HG03442 (cell line): ENCODE measurements at regions not wholly inside any gene's neighbourhood (a gene's known extent, or its start where the extent isn't known, plus 50 kb on each side); places are given as distances from the start of the nearest gene placed in this dataset.
A peak's percentile ranks its signal among the peaks of the same experiment; 100 is the strongest.
"Not testable (repeated sequence)": the region's sequence is repeated elsewhere in the genome, so short reads cannot be mapped to it uniquely, and the experiment has no call there.

ENCODE experiments used
- ATAC-seq: cut with Tn5 transposase; IDR thresholded peaks from one replicate; pipeline ENCODE4 v1.9.1; 2021; ENCODE audit warnings: mild to moderate bottlenecking, moderate library complexity; ENCODE audit not compliant: unreplicated experiment

DNA sequence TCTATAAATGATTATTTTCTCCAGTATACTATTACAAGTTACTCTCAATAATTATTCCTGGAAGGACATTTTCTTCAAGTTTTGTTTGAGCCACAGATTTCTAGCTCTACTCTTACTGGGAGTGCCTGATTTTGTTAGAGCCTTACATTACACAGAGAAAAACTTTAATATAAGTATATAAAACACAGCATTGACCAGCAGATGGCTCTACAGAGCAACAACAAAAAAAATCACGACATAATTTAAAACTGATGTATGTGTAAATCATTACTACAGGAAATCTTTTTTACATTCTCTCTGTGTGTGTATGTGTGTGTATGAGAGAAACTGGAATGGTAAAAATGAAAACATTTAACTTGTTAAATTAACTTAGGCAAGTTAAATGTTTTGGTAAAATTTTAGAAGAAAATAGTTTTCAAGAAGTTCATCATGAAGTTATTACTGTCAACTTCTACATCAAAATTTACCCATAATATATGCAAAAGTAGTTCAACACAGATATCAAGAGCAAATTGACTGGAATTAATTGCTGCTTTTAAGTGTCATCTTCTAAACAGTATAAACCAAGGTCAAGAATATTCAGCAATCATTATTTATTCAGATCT is 103.3 kb downstream of the MDH1 start:
- no peak for ATAC-seq

DNA sequence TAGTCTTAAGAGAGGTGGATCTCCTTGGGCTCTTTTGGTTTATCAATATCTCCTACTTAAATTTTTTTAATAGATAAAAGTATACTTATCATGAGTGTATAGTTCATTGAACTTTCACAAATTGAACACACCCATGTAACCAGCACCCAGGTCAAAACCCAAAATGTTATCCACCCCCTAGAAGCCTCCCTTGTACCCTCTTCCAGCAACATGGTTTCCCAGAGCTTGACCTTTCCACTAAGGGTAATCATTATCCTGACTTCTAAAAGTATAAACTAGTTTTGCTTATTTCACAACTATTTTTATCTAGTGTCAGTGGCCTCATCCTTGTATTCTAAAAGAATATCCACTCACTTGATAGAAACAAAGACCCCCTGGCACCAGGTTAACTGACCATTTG is 106.8 kb downstream of the MDH1 start:
- no peak for ATAC-seq

DNA sequence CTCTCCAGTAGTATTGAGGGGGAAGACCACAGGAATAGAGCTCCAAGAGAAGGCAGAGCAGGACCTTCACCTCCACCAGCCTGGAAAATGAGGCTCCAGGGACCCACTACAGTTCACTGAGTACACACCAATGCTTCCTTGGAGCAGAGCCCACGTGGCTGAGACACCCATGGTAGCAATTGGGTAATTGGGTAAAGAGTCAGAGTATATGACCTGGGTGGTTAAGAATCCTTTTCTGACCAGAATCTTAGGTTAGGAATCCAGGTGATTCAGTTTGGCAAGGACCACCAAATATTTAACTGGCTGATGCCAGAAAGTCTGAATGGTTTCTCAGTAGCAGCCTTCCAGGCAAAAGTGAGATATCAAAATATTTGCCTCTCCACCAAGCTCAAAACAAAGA is 107.7 kb downstream of the MDH1 start:
- no peak for ATAC-seq

DNA sequence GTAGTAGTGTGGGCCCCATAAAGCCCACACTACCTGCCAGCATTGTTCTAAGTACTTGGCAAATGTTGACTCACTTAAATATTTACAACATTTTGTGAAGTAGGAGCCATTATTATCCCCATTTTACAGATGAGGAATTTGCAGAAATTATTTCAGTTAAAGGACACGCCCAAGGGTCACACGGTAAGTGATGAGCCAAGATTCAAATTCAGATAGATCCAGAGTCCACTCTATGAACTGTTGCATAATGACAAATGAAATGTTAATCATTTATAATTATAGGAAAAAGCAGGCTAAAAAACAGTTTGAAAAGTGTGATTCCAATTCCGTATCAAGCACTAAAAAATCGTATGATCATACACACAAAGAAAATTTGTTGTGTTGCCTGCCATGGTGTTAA is 108.4 kb downstream of the MDH1 start:
- no peak for ATAC-seq

DNA sequence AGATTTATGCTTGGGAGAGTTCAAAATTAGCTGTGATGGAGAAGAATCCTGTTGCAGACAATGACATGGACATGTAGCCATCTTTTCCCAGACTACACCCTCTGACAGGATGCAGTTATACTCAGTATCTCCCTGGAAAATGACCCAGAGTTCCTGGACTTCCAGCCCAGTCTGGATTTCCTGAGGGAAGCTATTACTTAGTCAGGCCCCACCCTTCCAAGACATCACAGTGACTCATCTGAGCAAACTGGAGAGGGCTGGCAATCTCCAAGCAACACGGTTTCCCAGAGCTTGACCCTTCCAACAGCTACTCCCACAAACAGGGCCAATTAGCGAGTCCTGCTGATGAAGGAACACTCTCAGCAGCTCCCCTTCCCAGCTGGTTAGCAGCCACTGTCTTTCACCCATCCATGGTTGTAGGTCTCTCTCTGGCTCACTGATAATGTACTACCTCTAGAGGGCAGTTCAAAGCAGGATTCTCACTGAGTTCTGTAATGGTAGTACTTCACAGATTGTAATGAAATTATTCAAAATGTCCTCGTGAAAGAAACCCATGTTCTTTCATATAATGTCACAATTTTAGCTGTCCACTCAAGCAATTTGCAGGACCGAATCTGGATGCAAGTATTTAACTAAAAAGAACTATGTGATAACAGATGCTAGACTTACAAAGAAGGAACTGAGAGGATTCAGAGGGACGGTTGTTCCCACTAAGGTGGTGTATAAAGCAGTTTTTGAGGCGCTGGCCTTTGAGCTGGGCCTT is 110.2 kb downstream of the MDH1 start:
- peak; percentile 74 for ATAC-seq

DNA sequence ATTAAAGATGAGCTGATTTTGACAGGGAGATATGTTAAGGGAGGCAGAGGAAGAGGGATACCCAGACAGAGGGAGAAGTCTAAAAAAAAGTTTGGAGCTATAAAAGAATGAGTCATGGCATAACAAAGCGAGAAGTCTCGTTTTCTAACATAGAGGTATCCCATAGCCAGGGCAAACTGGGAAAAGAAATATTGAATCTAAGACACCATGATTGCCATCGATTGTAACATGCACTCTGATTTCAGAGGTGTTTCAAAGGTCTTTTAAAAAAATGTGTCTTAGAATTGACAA is 110.7 kb downstream of the MDH1 start:
- no peak for ATAC-seq

DNA sequence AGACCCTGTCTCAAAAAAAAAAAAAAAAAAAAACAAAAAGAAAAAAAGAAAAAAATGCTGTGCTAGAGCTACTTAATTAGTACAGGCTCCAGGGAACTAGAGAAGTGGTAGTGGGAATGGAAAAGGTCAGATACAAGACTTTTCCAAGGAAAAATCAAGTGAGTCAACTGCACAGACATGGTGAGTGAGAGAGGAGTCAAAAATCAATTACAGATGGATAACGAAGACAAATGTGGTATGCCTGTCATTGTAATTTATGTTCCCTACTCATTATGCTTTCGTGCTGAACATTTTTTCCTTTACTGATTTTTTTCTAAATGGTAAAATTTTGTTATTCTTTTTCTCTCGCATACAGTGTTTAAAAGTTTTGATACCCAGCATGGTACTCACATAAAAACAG is 111.5 kb downstream of the MDH1 start:
- ATAC-seq = no peak

DNA sequence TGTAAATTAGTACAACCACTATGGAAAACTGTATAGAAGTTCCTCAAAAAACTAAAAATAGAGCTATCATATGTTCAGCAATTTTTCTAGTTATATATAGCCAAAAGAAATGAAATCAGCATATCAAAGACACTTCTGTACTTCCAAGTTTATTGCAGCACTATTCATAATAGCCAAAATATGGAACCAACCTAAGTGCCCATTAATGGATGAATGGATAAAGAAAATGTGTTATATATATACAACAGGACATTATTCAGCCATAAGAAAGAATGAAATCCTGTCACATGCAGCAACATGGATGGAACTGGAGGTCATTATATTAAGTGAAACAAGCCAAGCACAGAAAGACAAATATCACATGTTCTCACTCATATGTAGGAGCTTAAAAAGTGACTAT is 112.6 kb downstream of the MDH1 start:
- ATAC-seq = no peak

DNA sequence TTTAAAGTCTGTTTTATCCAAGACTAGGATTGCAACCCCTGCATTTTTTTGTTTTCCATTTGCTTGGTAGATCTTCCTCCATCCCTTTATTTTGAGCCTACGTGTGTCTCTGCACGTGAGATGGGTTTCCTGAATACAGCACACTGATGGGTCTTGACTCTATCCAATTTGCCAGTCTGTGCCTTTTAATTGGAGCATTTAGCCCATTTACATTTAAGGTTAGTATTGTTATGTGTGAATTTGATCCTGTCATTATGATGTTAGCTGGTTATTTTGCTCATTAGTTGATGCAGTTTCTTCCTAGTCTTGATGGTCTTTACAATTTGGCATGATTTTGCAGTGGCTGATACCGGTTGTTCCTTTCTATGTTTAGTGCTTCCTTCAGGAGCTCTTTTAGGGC is 117.3 kb downstream of the MDH1 start:
- not testable (repeated sequence) for ATAC-seq

DNA sequence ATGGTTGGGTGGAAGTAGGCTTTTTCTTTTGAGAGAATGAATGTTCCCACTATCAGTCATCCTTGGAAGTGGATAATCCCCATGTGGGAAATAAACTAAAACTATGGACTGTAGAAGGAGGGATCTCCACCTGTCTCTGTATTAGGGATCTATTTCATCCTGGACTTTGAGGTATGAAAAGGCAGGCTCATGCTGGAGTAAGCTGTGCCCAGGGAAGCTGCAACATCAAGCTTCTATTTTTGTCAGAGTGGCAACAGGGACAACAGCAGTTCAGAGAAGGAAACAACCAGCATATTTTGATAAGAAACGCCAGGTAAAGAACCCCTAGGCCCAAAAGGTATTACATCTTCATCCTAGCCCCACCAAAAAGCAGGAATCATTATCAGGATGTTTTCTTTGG is 122.0 kb downstream of the MDH1 start:
- ATAC-seq = no peak

DNA sequence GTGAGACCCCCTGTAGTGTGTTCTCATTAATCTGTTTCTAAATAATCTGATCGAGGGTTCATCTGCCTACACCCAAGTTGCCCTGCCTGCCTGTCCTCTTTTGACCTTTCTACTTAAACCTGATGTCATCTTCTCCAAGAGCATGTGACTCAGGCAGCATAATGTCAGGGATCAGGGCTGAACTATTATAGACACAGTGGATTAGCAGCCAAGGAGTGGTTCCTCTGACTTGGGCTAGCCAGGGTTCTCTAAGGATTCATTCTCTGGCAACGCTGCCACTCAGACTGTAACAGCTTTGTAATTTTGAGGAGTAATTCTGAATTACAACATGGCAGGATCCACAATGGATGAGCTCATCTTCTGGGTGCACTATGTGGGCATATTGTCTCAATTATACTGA is 124.0 kb downstream of the MDH1 start:
- no peak for ATAC-seq

DNA sequence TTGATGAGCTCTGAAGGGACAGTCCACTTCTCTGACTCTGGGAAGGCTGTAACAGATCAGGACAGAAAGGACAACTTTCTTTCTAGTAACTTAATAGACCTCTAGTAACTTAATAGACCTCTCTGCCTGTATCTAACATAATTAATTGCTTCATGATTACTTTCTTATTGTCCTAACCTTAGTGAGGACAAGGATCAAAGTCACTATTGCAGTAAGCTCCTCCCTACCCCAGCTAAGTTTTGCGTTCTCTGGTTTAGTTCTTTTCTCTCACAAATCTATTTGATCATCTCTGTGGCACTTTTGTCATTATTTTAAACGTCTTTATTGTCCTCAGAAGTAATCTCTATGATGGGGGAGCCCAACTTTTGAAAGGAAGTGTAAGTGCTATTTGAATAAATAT is 125.5 kb upstream of the UGP2 start:
- no peak for ATAC-seq

DNA sequence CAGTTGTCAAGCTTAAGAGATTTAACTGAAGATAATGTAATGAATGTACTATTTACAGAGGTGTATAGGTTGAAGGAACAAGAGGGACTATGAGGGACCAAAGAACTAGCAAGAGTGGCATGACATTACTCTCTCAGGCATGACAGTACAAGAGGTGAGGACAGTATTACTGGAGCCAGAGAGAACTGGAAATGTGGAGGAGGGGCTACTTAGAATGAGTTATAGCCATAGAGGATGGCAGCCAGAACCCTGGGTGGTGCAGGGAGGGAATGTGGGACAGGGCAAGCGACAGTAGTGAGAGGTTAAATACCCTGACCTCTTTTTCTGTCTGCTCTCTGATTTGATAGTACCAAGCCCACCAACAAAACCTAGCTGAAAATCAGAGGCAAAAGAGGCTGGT is 122.6 kb upstream of the UGP2 start:
- no peak for ATAC-seq

DNA sequence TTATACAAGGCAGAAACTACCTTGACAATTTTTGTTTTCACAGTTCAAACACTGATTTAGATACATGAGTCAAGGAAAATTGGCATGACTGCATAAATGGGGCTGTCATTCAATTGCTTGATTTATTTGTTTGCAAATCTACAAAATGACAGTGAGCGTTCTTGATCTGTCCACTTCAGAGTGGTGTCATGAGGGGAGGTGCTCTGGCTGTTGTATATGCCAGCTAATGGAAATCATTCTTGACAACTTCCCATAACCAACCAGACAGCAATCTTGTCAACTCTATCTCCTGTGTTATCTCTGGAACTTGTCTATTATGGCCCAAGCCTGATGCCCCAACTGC is 120.6 kb upstream of the UGP2 start:
- no peak for ATAC-seq

DNA sequence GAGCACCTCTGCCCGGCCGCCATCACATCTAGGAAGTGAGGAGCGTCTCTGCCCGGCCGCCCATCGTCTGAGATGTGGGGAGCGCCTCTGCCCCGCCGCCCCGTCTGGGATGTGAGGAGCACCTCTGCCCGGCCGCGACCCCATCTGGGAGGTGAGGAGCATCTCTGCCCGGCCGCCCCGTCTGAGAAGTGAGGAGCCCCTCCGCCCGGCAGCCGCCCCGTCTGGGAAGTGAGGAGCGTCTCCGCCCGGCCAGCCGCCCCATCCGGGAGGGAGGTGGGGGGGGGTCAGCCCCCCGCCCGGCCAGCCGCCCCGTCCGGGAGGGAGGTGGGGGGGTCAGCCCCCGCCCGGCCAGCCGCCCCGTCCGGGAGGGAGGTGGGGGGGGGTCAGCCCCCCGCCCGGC is 119.4 kb upstream of the UGP2 start:
- ATAC-seq = not testable (repeated sequence)

DNA sequence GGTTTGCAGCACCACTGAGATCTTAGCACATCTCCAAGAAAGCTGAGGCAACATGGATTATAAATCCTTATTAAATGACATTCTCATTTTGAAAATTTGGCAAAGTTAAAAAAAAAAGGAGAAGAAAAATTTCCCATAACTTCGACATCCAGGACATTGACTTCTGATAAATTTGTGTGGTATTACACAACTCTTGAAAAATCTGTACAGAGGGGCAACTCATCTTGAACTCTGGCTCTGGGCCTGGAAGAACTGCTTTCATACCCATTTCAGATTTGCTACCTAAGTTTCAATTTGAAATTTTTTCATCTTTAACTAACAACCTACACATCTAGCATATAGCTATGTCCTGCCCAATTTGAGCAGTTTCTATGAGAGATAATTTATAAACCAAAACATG is 118.0 kb upstream of the UGP2 start:
- no peak for ATAC-seq

DNA sequence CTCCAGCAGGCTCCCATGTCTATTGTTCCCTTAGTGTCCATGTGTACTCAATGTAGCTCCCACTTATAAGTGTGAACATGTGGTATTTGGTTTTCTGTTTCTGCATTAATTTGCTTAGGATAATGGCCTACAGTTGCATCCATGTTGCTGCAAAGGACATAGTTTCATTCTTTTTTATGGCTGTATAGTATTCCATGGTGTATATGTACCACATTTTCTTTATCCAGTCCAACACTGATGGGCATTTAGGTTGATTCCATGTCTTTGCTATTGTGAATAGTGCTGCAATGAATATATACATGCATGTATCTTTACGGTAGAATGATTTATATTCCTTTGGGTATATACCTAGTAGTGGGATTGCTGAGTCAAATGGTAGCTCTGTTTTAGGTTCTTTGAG is 116.5 kb upstream of the UGP2 start:
- not testable (repeated sequence) for ATAC-seq

DNA sequence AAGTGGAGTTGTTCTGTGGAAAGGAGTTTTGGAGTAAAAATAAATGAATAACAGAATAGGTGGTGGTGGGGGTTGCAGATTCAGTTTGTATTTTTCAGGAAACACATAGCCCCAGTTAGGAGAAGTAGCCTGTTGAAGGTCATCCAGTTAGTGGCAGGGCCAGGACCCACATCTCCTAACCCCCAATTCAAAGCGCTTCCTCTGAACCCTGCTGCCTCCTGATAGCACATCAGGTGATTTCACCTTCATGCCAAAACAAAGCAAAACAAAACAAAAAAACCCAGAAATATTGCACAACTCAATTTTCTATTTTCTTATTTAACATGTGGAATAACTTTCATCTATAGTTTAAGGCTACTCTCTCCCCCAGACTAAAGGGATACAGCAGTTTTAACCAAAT is 112.3 kb upstream of the UGP2 start:
- no peak for ATAC-seq

DNA sequence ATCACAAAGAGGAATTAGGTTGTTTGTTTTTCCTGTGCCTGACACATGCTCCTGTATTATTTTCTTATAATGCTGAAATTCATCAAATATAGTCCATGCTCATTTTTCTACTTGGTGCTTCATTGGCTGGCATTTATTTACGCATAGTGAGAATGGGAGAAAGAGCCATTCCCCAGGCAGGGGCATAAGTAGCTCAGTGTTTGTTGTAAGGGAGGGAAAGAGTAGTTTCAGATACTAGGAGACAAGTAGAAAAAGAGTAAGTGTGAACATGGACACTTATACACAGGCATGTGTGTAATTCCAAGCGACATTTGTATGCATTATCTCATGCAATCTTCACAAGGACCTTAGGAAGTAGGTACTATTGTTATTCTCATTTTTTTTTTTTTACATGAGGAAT is 111.9 kb upstream of the UGP2 start:
- ATAC-seq = no peak

DNA sequence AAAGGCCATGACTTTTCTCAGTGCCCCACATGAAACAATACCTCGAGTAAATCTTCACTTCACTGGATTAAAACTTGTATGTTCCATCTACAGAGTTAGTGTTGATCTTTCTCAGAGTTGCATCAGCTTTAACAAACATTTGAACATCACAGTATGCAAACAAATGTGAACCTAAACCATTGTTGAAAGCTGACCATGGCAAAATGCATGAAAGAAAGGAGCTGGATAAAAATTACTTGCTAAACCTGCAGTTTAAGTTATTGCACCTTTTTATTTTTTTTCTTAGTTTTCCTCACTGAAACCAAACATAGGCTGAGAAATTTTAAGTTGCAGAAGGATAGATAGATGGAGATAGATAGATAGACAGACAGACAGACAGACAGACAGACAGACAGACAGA is 107.2 kb upstream of the UGP2 start:
- no peak for ATAC-seq

DNA sequence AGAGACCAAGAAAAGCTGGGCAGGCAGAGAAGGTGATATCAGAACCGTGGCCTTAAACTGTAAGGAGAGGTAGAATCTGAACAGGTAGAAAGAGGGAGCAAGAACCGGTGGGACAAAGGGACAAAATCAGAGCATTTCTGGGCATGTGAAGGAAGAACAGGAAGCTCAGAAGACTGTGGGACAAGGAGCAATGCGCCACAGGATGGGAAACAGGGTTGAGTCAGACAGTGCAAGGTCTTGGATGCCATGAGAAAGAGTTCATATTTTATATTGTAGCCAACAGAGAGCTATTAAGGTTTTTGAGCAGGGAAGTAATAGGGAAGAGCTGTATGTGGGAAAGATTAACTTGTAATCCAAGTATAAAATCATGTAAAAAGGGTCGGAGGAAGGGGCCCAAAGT is 106.4 kb upstream of the UGP2 start:
- ATAC-seq = no peak

DNA sequence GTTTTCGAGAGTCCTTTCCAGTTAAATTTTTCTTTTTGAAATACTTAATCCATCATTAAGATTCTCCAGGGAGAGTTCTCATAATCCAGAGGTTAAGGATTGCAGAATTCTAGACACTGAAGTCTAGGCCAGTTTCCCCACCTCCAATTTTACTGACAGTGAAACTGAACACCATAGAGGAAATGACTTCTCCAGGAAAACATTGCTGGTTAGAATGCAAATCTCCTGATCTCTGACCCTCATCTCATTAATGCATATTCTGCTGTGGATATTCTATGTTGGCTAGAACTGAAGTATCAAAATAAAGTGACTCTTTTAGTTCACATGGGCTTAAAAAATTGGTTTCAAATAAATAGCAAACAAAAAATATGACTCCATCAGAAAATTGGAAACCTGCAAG is 105.8 kb upstream of the UGP2 start:
- no peak for ATAC-seq

DNA sequence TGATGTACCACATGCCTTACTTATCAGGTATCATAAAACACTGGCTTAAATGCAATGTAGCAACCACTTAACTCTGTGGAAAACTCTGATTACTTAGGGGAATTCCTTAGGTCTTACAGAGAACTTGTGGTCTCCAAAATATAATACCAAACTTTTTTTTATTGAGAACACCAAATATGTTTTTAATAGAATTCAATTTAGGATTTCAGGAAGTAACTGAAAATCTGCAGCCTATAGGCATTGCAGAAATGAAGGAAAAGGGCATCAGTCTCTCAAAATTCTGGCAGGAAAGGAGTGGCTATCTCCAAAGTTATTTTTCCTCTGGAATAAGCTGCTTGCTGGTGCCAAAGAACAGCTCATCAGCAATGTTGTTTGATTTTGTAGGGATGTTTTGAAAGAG is 105.3 kb upstream of the UGP2 start:
- no peak for ATAC-seq
